ENCODE measurements at regions not wholly inside any gene's neighbourhood (a gene's known extent, or its start where the extent isn't known, plus 50 kb on each side); places are given as distances from the start of the nearest gene placed in this dataset.

GRCh38 chr3:148211725-148212124 lies 486.0 kb upstream of the AGTR1 start:
- ATAC-seq: no peak
- no peak overlapping the region for H3K27ac ChIP-seq
- no peak overlapping the region for H3K4me3 ChIP-seq
- H3K4me2 ChIP-seq: no peak overlapping the region
- ChIA-PET POLR2A (no interaction called here), CTCF (no interaction called here)
- TF ChIP-seq JUN (IDR thresholded peaks at IDR 0.05) (no peak), RAD21 (conservative IDR thresholded peaks at IDR 0.05 in 1 of 2, IDR thresholded peaks at IDR 0.05 in 1 of 2) (no peak), SREBF2 (IDR thresholded peaks at IDR 0.05) (no peak), POLR2AphosphoS2 (conservative IDR thresholded peaks at IDR 0.05; ENCODE audit: low read length) (no peak), EP300 (IDR thresholded peaks at IDR 0.05) (no peak), RARB (CRISPR knock-in tag; IDR thresholded peaks at IDR 0.05) (no peak), RNF2 (IDR thresholded peaks at IDR 0.05; ENCODE audit: borderline replicate concordance, low read depth) (no peak), MYC (IDR thresholded peaks at IDR 0.05; ENCODE audit: borderline replicate concordance, low read length) (no peak), RFX5 (IDR thresholded peaks at IDR 0.05) (no peak), BHLHE40 (IDR thresholded peaks at IDR 0.05; ENCODE audit: low read depth, low read length) (no peak), HOXB5 (CRISPR knock-in tag; IDR thresholded peaks at IDR 0.05) (no peak), CHD2 (IDR thresholded peaks at IDR 0.05; ENCODE audit: low read length, partially characterized antibody) (no peak), EHMT2 (IDR thresholded peaks at IDR 0.05; ENCODE audit: low read depth) (no peak), ESRRA (IDR thresholded peaks at IDR 0.05; ENCODE audit: borderline replicate concordance, low read length) (no peak)
- TF ChIP-seq, protein P1, sequence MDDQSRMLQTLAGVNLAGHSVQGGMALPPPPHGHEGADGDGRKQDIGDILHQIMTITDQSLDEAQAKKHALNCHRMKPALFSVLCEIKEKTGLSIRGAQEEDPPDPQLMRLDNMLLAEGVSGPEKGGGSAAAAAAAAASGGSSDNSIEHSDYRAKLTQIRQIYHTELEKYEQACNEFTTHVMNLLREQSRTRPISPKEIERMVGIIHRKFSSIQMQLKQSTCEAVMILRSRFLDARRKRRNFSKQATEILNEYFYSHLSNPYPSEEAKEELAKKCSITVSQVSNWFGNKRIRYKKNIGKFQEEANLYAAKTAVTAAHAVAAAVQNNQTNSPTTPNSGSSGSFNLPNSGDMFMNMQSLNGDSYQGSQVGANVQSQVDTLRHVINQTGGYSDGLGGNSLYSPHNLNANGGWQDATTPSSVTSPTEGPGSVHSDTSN (IDR thresholded peaks at IDR 0.05): no peak
- TF ChIP-seq, protein P2, sequence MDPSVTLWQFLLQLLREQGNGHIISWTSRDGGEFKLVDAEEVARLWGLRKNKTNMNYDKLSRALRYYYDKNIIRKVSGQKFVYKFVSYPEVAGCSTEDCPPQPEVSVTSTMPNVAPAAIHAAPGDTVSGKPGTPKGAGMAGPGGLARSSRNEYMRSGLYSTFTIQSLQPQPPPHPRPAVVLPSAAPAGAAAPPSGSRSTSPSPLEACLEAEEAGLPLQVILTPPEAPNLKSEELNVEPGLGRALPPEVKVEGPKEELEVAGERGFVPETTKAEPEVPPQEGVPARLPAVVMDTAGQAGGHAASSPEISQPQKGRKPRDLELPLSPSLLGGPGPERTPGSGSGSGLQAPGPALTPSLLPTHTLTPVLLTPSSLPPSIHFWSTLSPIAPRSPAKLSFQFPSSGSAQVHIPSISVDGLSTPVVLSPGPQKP (IDR thresholded peaks at IDR 0.05; ENCODE audit: low read depth, low read length): no peak
- H3K9me3 ChIP-seq: no peaks in the 10 kb centered on the region
- no peaks in the 10 kb centered on the region for H3K4me1 ChIP-seq
- DNase-seq (ENCODE audit: low read depth in 1 of 2, low spot score in 1 of 2): no peak
- no peak for FAIRE-seq

DNA sequence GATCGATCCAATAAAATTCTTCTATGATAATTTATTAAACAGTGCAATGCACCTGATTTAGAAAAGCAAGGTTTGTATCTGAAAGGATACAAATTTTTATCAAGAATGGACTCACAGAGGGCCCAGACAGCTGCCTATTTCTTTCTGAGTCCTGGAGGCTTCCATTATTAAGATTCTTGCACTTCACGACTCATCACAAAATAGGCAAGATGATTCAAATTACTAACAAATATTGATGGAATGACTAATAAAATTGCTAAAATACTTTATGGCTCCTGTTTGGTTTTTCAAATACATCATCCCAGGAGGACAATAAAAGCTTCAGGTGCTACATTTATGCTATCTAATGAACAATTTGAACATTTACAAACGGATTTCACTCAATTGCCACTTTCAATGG lies 483.0 kb upstream of the AGTR1 start:
- H3K27ac ChIP-seq: no peak overlapping the region
- H3K4me1 ChIP-seq: no peaks in the 10 kb centered on the region
- 12% methylated on average over 3 of the region's 3 CpGs for whole genome bisulfite sequencing (ENCODE audit: missing lambda C conversion rate)
- TF ChIP-seq FOSL2 (IDR thresholded peaks at IDR 0.05) (no peak), FOSL2 (CRISPR knock-in tag; IDR thresholded peaks at IDR 0.05) (no peak), POLR2A (IDR thresholded peaks at IDR 0.05; ENCODE audit: low read length) (no peak), RARB (CRISPR knock-in tag; IDR thresholded peaks at IDR 0.05) (no peak), CEBPB (IDR thresholded peaks at IDR 0.05) (no peak), BHLHE40 (IDR thresholded peaks at IDR 0.05; ENCODE audit: low read depth, low read length) (no peak), CHD2 (IDR thresholded peaks at IDR 0.05; ENCODE audit: low read length, partially characterized antibody) (no peak), ZNF302 (CRISPR knock-in tag; IDR thresholded peaks at IDR 0.05) (no peak), HOXB13 (CRISPR knock-in tag; IDR thresholded peaks at IDR 0.05; ENCODE audit: low read depth) (no peak), ESRRA (IDR thresholded peaks at IDR 0.05; ENCODE audit: borderline replicate concordance, low read length) (no peak), MAX (IDR thresholded peaks at IDR 0.05) (no peak), FOSB (CRISPR knock-in tag; IDR thresholded peaks at IDR 0.05) (no peak), HOXB5 (CRISPR knock-in tag; IDR thresholded peaks at IDR 0.05) (no peak)
- DNase-seq (ENCODE audit: low read depth in 1 of 2, low spot score in 1 of 2) (no peak), FAIRE-seq (no peak), ATAC-seq (no peak)
- H3K9me3 ChIP-seq: no peaks in the 10 kb centered on the region
- H3K4me3 ChIP-seq: no peak overlapping the region
- CTCF ChIA-PET: no interaction called here
- no peak overlapping the region for H3K4me2 ChIP-seq
- POLR2A ChIA-PET: no interaction called here

- CTCF ChIA-PET: interaction anchor here (1.2 kb wide), 1 partner anchor 9 kb away, joined by 3 read pairs; no protein-coding TSS in a partner anchor
- TF ChIP-seq MAX (IDR thresholded peaks at IDR 0.05) (no peak), RARB (CRISPR knock-in tag; IDR thresholded peaks at IDR 0.05) (no peak), CEBPB (IDR thresholded peaks at IDR 0.05) (no peak), CBX2 (IDR thresholded peaks at IDR 0.05; ENCODE audit: borderline replicate concordance, low read depth) (no peak), HMGXB4 (CRISPR knock-in tag; IDR thresholded peaks at IDR 0.05; ENCODE audit: borderline replicate concordance) (no peak), TP53 (CRISPR knock-in tag; IDR thresholded peaks at IDR 0.05) (no peak), HES2 (IDR thresholded peaks at IDR 0.05) (no peak), ESRRA (IDR thresholded peaks at IDR 0.05; ENCODE audit: borderline replicate concordance, low read length) (no peak), GATA3 (IDR thresholded peaks at IDR 0.05; ENCODE audit: borderline replicate concordance) (no peak), CHD2 (IDR thresholded peaks at IDR 0.05; ENCODE audit: low read length, partially characterized antibody) (no peak), SMC3 (IDR thresholded peaks at IDR 0.05) (no peak), CBX8 (IDR thresholded peaks at IDR 0.05) (no peak), EHF (CRISPR knock-in tag; IDR thresholded peaks at IDR 0.05) (no peak), KDM5A (IDR thresholded peaks at IDR 0.05) (no peak), EP300 (IDR thresholded peaks at IDR 0.05) (no peak), RNF2 (IDR thresholded peaks at IDR 0.05; ENCODE audit: borderline replicate concordance, low read depth) (no peak)
Measured at GRCh38 chr3:148217317-148217716, 480.4 kb upstream of the AGTR1 start.

More at GRCh38 chr3:148217317-148217716, 480.4 kb upstream of the AGTR1 start:
- WGBS (ENCODE audit: missing lambda C conversion rate): 40% methylated on average over 3 of the region's 3 CpGs
- ATAC-seq: no peak
- Histone ChIP-seq H3K4me3 (no peak overlapping the region), H3K4me2 (no peak overlapping the region), H3K4me1 (no peaks in the 10 kb centered on the region), H3K27ac (no peak overlapping the region), H3K9me3 (no peaks in the 10 kb centered on the region)
- no peak for DNase-seq (ENCODE audit: low read depth in 1 of 2, low spot score in 1 of 2)
- POLR2A ChIA-PET: no interaction called here
- FAIRE-seq: no peak
